ENCODE measurements at regions not wholly inside any gene's neighbourhood (a gene's known extent, or its start where the extent isn't known, plus 50 kb on each side); places are given as distances from the start of the nearest gene placed in this dataset.

DNA sequence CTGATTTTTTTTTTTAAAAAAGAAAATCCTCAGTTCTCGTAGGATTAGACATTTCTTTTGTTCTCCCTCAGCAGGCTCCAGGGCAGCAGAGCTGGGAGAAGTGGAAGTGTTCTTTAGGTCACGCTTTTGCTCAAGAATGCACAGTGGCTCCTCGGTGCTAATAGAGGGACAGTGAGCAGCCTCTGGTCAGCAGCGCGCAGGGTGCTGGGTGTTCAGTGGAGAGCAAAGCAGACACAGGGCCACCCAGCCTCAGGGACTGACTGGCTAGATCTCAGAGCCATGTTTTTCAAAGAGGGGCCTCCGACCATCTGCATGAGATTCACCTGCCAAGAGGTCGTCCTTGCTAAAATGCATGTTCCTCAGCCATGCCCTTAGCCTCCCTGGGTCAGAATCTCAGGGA, 218.8 kb downstream of the HAUS1 start:
- no peak overlapping the region for H3K4me3 ChIP-seq (ENCODE audit: low read depth, low read length)
- TF ChIP-seq, protein P1, sequence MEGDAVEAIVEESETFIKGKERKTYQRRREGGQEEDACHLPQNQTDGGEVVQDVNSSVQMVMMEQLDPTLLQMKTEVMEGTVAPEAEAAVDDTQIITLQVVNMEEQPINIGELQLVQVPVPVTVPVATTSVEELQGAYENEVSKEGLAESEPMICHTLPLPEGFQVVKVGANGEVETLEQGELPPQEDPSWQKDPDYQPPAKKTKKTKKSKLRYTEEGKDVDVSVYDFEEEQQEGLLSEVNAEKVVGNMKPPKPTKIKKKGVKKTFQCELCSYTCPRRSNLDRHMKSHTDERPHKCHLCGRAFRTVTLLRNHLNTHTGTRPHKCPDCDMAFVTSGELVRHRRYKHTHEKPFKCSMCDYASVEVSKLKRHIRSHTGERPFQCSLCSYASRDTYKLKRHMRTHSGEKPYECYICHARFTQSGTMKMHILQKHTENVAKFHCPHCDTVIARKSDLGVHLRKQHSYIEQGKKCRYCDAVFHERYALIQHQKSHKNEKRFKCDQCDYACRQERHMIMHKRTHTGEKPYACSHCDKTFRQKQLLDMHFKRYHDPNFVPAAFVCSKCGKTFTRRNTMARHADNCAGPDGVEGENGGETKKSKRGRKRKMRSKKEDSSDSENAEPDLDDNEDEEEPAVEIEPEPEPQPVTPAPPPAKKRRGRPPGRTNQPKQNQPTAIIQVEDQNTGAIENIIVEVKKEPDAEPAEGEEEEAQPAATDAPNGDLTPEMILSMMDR (IDR thresholded peaks at IDR 0.05; ENCODE audit: insufficient read depth, low read depth, low read length), result no peak
- DNase-seq (ENCODE audit: low read depth), result no peak

DNA sequence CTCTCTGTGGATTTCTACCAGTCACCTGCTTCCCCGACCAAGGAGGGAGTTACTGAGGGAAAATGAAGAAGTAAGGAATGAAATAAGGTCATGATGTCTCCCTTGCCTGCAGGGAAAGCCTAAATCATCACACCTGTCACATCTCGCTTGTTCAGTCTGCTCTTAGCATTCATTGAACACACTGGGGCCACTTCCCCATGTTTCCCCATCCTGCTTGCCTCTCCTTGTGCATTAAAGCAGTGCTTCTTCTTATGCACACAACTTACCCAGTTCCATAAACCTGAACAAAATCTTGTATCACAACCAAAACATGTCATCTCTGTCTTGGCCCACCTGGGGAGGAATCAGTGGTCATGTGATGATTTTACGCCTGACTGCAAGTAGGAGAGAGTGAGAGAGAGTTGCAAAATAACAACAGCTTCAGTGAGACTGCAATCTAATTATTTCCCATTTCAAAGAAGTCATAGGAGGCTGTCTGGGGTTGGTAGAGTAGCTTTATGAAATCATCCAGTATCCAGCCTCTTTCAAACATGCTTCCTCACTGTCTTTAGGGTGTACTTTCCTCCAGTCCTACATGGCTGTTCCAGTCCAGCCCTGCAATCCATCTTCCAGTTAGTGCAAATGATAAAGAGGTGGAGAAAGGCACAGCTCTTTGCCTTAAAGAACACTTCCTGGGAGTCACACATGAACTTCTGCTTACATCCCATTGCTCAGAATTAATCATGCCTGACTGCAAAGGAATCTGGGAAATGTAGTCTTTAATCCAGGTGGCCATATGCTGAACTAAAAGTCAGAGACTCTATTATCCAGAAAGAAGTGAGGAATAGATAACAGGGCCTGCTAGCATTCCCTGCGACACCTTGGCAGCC, 220.1 kb downstream of the HAUS1 start:
- H3K4me3 ChIP-seq (ENCODE audit: low read depth, low read length), result no peak overlapping the region
- DNase-seq (ENCODE audit: low read depth), result peak; percentile 57
- TF ChIP-seq, protein P1 (IDR thresholded peaks at IDR 0.05; ENCODE audit: insufficient read depth, low read depth, low read length), result no peak

DNA sequence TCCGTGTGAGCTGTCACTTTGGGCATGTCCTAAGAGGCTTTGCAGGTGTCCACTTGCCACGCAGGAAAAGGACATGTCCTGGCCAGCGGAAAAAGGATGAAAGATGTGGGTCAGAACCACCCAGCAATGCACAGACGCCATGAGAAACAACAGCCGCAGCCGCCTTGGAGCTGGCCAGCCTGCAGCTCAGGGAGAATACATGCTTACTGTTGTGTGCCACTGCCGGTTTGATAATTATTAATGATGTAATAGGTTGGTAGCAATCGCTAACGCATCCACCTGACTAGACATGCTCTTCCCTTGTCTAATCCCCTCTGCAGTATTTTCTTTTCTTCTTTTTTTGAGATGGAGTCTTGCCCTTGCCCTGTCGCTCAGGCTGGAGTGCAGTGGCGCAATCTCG, 221.7 kb downstream of the HAUS1 start:
- DNase-seq (ENCODE audit: low read depth), result no peak
- TF ChIP-seq, protein P1 (IDR thresholded peaks at IDR 0.05; ENCODE audit: insufficient read depth, low read depth, low read length), result no peak
- H3K4me3 ChIP-seq (ENCODE audit: low read depth, low read length), result no peak overlapping the region

DNA sequence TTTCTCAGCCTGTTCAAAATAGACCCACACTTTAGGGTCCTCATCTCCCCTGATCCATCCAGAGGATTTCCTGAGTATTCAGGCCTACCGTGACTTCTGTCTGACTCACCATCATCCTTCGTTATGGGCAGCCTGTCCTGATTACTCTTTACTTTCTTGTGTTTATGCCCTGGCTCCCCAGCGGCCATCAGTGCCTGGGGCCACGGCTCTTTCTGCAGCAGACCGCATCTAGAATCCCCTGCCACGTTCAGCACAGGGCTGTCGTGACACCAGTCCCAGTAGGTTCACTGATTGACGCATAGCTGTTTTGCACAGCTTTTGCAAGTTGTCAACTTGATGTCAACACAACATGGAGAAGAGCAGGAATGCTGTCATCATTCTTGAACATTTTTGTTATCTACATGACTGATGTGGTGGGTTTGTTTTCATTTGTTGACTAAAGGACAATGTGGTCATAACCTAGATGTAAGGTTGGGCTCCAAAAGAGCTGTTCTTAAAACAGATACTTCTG, 225.6 kb downstream of the HAUS1 start:
- DNase-seq (ENCODE audit: low read depth), result no peak
- H3K4me3 ChIP-seq (ENCODE audit: low read depth, low read length), result no peak overlapping the region
- TF ChIP-seq, protein P1 (IDR thresholded peaks at IDR 0.05; ENCODE audit: insufficient read depth, low read depth, low read length), result no peak

DNA sequence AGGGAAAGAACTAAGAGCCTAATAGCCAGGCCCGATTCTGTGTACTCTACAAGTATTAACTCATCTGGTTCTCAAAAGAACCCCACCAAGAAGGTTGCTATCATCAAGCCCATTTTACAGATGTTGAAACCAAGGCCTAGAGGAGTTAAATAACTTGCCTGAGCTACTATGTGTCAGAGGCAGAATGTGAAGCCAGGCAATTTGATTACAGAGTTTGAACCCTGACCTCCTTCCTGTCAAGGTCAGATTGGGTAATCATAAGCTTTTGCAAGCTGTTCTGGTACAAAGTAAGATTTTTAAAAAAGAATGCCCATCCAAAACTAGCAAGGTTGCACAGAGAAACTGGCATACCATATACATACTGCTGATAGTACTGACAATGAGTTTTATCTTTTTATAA, 227.1 kb downstream of the HAUS1 start:
- H3K4me3 ChIP-seq (ENCODE audit: low read depth, low read length), result no peak overlapping the region
- DNase-seq (ENCODE audit: low read depth), result no peak
- TF ChIP-seq, protein P1 (IDR thresholded peaks at IDR 0.05; ENCODE audit: insufficient read depth, low read depth, low read length), result no peak

DNA sequence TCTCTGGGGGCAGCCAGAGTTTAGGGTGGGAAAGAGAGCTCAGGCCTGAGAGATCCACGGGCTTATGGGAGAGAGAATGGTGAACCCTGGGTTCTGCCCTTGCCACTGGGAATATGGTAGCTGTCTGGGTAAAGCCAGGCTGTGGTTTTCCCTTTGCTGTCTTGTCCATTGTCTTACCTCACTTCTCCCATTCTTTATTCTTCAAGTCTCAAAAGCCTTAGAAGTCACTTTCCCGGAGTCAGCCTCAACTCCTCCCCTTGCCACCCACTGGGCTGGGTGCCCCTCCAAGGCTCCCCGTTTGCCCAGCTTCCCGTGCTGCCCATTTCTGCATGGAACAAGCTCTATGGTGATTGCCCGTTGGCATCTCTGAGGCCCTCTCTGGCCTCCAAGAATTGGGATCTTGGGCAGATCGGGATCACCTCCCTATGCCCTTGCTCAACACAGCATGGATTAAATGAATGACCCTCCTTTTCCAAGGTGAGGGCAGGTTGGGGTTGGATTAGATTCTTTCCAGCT, 228.2 kb downstream of the HAUS1 start:
- no peak for DNase-seq (ENCODE audit: low read depth)
- no peak overlapping the region for H3K4me3 ChIP-seq (ENCODE audit: low read depth, low read length)
- TF ChIP-seq, protein P1 (IDR thresholded peaks at IDR 0.05; ENCODE audit: insufficient read depth, low read depth, low read length), result no peak
